Peyer's patch (tissue), 4 donors: ENCODE measurements at regions not wholly inside any gene's neighbourhood (a gene's known extent, or its start where the extent isn't known, plus 50 kb on each side); places are given as distances from the start of the nearest gene placed in this dataset.
"Not testable (repeated sequence)": the region's sequence is repeated elsewhere in the genome, so short reads cannot be mapped to it uniquely, and the experiment has no call there.

Experiments
- DNase-seq, 3 donors: peaks; one replicate each; pipeline ENCODE4 v3.0.0-alpha.2; 2017 to 2019
- H3K27ac ChIP-seq, 4 donors: fragments of 200-600 bp; sonication (generic); one replicate each; pipeline ENCODE4 v1.5.1; 2016 to 2019
- H3K27me3 ChIP-seq, 2 donors: fragments of 200-600 bp; sonication (generic); one replicate each; pipeline ENCODE4 v1.5.1; 2019
- H3K36me3 ChIP-seq, 3 donors: fragments of 200-600 bp; sonication (generic); one replicate each; pipeline ENCODE4 v1.5.1; 2016 to 2019
- H3K4me1 ChIP-seq, 4 donors: fragments of 200-600 bp; sonication (generic); one replicate each; pipeline ENCODE4 v1.5.1; 2016 to 2019
- H3K4me3 ChIP-seq, 4 donors: fragments of 200-600 bp; sonication (generic); 1 replicate in 3 of 4; 2 replicates in 1 of 4; pipeline ENCODE4 v1.5.1; 2016 to 2019; ENCODE audit warnings: mild to moderate bottlenecking in 1 of 4
- H3K9me3 ChIP-seq, 4 donors: fragments of 200-600 bp; sonication (generic); one replicate each; pipeline ENCODE4 v1.5.1; 2016 to 2019; ENCODE audit warnings: mild to moderate bottlenecking in 1 of 4
- POLR2A ChIP-seq, 2 donors: fragments of 450-650 bp; IDR thresholded peaks; one replicate each; pipeline ENCODE4 v1.5.1; 2017; ENCODE audit warnings: antibody characterized with exemption in 2 of 2, mild to moderate bottlenecking in 2 of 2, moderate library complexity in 2 of 2
- TF ChIP-seq, protein P1 (sequence below), 6 experiments: fragments of 450-650 bp in 4 of 6; fragments of 200-600 bp in 2 of 6; sonication (generic) in 1 of 6; IDR thresholded peaks; one replicate each; pipeline ENCODE4 v1.5.1; 2017 to 2019; ENCODE audit warnings: antibody characterized with exemption in 6 of 6, mild to moderate bottlenecking in 3 of 6, moderate library complexity in 1 of 6

DNA sequence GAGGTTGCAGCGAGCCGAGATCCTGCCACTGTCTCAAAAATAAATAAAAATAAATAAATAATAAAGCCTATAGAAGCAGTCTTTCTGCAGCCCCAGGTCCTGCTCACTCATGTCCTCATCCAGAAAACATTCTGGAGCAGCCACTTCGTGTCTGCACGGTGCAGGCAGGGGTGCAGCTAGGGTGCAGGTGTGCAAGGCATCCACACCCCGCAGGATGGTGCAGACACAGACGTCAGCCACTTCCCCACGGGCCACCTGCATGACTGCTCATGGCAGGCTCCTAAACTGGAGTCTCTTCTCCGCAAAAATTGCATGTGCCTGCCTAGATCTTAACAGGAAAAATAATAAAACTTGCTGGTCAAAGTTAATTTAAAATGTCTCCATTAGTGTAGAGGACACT, 80.2 kb upstream of the SNTG2 start:
- Histone ChIP-seq H3K27me3 (no peaks in the 10 kb centered on the region), H3K36me3 (no peaks in the 10 kb centered on the region), H3K9me3 (no peaks in the 10 kb centered on the region), H3K27ac (no peak overlapping the region), H3K4me1 (no peaks in the 10 kb centered on the region), H3K4me3 (no peak overlapping the region)
- TF ChIP-seq POLR2A (IDR thresholded peaks at IDR 0.05) = no peak
- TF ChIP-seq, protein P1, sequence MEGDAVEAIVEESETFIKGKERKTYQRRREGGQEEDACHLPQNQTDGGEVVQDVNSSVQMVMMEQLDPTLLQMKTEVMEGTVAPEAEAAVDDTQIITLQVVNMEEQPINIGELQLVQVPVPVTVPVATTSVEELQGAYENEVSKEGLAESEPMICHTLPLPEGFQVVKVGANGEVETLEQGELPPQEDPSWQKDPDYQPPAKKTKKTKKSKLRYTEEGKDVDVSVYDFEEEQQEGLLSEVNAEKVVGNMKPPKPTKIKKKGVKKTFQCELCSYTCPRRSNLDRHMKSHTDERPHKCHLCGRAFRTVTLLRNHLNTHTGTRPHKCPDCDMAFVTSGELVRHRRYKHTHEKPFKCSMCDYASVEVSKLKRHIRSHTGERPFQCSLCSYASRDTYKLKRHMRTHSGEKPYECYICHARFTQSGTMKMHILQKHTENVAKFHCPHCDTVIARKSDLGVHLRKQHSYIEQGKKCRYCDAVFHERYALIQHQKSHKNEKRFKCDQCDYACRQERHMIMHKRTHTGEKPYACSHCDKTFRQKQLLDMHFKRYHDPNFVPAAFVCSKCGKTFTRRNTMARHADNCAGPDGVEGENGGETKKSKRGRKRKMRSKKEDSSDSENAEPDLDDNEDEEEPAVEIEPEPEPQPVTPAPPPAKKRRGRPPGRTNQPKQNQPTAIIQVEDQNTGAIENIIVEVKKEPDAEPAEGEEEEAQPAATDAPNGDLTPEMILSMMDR (IDR thresholded peaks at IDR 0.05) = no peak
- no peak for DNase-seq

DNA sequence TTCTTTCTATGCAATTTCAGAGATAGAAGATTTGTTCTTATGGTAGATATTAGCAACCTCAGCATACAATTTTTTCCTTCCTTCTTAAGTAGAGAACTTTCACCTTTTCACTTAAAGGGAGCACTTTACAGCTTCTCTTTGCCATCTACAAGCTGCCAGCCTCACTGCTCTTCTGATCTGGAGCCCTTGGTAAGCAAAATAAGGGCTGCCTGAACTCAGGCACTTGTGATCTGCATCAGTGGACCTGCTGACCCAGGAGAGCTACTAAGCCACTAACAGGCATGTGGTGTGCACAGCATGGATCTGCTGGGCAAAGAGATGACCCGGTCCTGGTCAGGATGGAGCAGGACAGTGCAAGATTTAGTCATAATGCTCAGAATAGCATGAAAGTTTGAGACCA, 80.8 kb upstream of the SNTG2 start:
- no peak for TF ChIP-seq POLR2A (IDR thresholded peaks at IDR 0.05)
- TF ChIP-seq, protein P1 (IDR thresholded peaks at IDR 0.05) = no peak
- H3K27ac ChIP-seq = no peak overlapping the region
- H3K36me3 ChIP-seq = no peaks in the 10 kb centered on the region
- H3K9me3 ChIP-seq = no peaks in the 10 kb centered on the region
- no peaks in the 10 kb centered on the region for H3K27me3 ChIP-seq
- no peak for DNase-seq
- H3K4me3 ChIP-seq = no peak overlapping the region
- no peaks in the 10 kb centered on the region for H3K4me1 ChIP-seq

DNA sequence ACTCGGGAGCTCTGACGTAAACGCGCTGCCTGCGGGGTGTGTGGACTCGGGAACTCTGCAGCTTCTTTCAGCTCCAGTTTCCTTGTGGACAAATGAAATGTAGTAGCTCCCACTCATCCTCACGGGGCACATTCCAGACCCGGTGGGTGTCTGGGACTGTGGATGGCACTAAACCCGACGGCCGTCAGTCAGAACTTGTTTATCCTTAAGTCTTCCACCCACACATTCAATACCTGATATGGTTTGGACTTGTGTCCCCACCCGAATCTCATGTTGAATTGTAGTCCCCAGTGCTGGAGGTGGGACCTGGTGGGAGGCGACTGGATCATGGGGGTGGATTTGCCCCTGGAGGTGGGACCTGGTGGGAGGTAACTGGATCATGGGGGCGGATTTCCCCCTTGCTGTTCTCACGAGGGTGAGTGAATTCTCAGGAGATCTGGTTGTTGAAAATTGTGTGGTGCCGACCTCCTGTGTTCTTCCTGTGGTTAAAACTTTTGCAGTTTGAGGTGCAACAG, 81.2 kb upstream of the SNTG2 start:
- no peak for TF ChIP-seq POLR2A (IDR thresholded peaks at IDR 0.05)
- TF ChIP-seq, protein P1 (IDR thresholded peaks at IDR 0.05) = no peak
- Histone ChIP-seq H3K27ac (no peak overlapping the region), H3K9me3 (no peaks in the 10 kb centered on the region), H3K27me3 (no peaks in the 10 kb centered on the region), H3K4me3 (no peak overlapping the region), H3K36me3 (no peaks in the 10 kb centered on the region), H3K4me1 (no peaks in the 10 kb centered on the region)
- no peak for DNase-seq

- DNase-seq, H3K9me3 ChIP-seq, H3K4me1 ChIP-seq, H3K4me3 ChIP-seq, H3K36me3 ChIP-seq, H3K27ac ChIP-seq, H3K27me3 ChIP-seq: not testable (repeated sequence)
Measured at GRCh38 chr2:868857-869256, 81.8 kb upstream of the SNTG2 start.

DNA sequence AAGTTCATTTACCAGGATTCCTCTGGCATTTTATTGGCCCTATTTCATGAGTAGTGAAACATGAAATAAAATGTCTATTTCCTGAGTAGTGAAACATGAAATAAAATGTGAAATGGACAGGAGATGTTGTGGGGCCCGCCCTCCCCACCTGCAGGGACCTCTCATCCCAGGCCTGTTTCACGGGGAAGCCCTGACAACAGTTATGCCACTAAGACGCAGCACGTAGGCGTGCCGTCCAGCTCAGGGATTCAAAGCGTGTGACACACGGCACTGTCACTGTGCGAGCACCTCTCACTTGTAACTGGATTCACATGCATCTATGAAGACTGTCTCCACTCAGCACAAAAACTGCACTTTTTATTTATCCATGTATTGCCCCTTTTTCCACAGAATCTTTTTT, 83.4 kb upstream of the SNTG2 start:
- H3K36me3 ChIP-seq = no peaks in the 10 kb centered on the region
- H3K9me3 ChIP-seq = no peaks in the 10 kb centered on the region
- no peaks in the 10 kb centered on the region for H3K4me1 ChIP-seq
- no peak overlapping the region for H3K4me3 ChIP-seq
- no peak overlapping the region for H3K27ac ChIP-seq
- H3K27me3 ChIP-seq = no peaks in the 10 kb centered on the region
- DNase-seq = no peak
- TF ChIP-seq POLR2A (IDR thresholded peaks at IDR 0.05) = no peak
- TF ChIP-seq, protein P1 (IDR thresholded peaks at IDR 0.05) = no peak

DNA sequence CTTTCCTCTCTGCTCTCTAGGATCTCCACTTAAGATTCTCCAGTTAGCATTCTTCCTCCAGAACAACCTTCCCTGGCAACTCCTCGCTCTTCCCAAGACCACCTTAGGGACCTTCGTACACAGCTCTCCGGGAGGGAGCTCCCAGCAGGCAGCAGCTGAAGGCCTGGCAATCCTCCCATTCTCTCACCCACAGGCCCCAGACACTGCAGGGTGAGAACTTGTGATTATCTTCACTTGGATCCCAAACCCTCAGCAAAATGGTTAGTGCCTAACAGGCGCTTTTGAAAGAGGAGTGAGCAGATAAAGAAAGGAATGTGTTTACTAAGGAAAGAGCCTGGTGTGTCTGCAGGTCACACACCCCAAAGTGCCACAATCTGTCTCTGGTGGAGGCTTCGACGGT, 83.8 kb upstream of the SNTG2 start:
- no peaks in the 10 kb centered on the region for H3K27me3 ChIP-seq
- no peak for TF ChIP-seq POLR2A (IDR thresholded peaks at IDR 0.05)
- TF ChIP-seq, protein P1 (IDR thresholded peaks at IDR 0.05) = no peak
- H3K4me3 ChIP-seq = no peak overlapping the region
- no peaks in the 10 kb centered on the region for H3K9me3 ChIP-seq
- DNase-seq = no peak
- H3K4me1 ChIP-seq = no peaks in the 10 kb centered on the region
- no peaks in the 10 kb centered on the region for H3K36me3 ChIP-seq
- H3K27ac ChIP-seq = no peak overlapping the region
